LNCaP clone FGC (cell line): ENCODE measurements at regions not wholly inside any gene's neighbourhood (a gene's known extent, or its start where the extent isn't known, plus 50 kb on each side); places are given as distances from the start of the nearest gene placed in this dataset.

Experiments used
- DNase-seq: peaks from one replicate; pipeline ENCODE4 v3.0.0-alpha.2; 2011; ENCODE audit warnings: low read depth
- H3K4me3 ChIP-seq: 2 replicates; pipeline ENCODE4 v1.5.1; 2011; ENCODE audit warnings: mild to moderate bottlenecking, low read depth, low read length, control low read depth
- TF ChIP-seq, protein P1 (sequence below): IDR thresholded peaks from 2 replicates; pipeline ENCODE4 v1.5.1; 2012; ENCODE audit warnings: mild to moderate bottlenecking; ENCODE audit not compliant: control insufficient read depth, insufficient read depth; ENCODE audit errors: extremely low read depth

DNA sequence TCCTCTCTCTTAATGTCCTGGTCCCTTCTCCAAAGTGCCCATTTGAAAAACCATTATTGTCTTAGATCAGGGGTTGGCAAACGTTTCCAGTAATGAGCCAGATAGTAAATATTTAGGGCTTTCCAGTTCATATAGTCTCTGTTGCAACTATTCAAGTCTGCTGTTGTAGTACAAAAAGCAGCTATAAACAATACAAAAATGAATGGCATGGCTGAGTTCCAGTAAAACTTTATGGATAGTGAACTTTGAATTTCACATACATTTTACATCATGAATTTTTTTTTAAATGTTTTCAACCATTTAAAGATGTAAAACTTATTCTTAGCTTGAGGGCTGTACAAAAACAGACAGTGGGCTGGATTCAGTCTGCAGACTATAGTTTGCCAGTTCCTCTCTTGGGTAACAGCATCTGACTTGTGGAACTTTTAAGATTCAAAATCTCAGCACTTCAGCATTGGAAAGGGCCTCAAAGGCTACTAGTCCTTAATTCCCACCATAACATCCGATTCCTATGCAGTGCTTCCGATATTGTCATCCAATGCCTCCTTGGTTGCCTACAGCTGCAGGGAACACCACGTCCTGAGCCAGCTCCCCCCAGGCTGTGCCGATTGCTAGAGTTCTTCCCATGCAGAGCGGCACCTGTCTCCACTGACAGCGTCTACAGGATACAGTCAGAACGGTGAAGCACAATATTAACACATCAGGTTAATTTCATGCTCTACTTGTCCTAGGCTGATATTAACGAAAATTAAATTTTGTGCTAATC, 65.6 kb upstream of the E2F8 start:
- no peak for DNase-seq
- TF ChIP-seq, protein P1, sequence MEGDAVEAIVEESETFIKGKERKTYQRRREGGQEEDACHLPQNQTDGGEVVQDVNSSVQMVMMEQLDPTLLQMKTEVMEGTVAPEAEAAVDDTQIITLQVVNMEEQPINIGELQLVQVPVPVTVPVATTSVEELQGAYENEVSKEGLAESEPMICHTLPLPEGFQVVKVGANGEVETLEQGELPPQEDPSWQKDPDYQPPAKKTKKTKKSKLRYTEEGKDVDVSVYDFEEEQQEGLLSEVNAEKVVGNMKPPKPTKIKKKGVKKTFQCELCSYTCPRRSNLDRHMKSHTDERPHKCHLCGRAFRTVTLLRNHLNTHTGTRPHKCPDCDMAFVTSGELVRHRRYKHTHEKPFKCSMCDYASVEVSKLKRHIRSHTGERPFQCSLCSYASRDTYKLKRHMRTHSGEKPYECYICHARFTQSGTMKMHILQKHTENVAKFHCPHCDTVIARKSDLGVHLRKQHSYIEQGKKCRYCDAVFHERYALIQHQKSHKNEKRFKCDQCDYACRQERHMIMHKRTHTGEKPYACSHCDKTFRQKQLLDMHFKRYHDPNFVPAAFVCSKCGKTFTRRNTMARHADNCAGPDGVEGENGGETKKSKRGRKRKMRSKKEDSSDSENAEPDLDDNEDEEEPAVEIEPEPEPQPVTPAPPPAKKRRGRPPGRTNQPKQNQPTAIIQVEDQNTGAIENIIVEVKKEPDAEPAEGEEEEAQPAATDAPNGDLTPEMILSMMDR, result no peak
- H3K4me3 ChIP-seq, result no peak overlapping the region

DNA sequence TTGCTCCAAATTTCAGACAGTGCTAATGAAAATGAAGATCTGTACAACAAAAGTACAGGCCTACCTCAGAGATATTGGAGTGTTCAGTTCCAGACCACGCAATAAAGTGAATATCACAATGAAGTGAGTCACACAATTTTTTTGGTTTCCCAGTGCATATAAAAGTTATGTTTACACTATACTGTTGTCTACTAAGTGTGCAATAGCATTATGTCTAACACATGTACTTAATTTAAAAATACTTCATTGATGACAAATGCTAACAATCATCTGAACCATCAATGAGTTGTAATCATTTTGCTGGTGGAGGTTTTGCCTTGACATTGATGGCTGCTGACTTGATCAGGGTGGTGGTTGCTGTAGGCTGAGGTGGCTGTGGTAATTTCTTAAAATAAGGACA, 60.6 kb upstream of the E2F8 start:
- DNase-seq, result no peak

DNA sequence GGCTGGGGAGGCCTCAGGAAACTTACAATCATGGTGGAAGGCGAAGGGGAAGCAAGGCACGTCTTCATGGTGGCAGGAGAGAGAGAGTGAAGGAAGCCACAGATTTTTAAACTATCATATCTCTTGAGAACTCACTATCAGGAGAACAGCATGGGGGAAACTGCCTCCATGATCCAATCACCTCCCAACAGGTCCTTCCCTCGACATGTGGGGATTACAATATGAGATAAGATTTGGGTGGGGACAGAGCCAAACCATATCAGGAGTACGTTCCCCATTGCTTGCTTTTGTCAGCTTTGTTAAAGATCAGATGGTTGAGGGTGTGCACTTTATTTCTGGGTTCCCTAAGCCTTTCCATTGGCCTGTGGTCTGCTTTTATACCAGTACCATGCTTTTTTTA, 53.7 kb upstream of the E2F8 start:
- TF ChIP-seq, protein P1, result no peak
- no peak for DNase-seq
- H3K4me3 ChIP-seq, result no peak overlapping the region

More for the DNA sequence above, 60.6 kb upstream of the E2F8 start:
- H3K4me3 ChIP-seq, result no peak overlapping the region
- TF ChIP-seq, protein P1, result no peak

DNA sequence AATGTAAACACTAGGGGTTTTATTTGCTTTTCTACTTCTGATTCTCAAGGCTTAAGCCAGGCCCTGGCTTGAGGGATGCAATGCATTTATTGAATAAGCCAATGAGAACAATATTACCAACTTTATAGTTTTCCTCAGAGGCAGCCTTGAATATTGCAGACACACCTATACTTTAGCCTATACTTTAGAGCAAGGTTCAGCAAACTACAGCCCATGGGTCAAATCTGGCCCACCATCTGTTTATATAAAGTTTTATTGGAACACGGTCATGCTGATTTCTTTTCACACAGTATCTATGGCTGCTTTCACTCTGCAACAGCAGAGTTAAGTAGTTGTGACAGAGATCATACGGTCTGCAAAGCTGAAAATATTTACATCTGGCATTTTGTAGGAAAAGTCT, 50.3 kb upstream of the E2F8 start:
- TF ChIP-seq, protein P1, result no peak
- H3K4me3 ChIP-seq, result no peak overlapping the region
- DNase-seq, result no peak
